ENCODE measurements at regions not wholly inside any gene's neighbourhood (a gene's known extent, or its start where the extent isn't known, plus 50 kb on each side); places are given as distances from the start of the nearest gene placed in this dataset.
"Not testable (repeated sequence)": the region's sequence is repeated elsewhere in the genome, so short reads cannot be mapped to it uniquely, and the experiment has no call there.

DNA sequence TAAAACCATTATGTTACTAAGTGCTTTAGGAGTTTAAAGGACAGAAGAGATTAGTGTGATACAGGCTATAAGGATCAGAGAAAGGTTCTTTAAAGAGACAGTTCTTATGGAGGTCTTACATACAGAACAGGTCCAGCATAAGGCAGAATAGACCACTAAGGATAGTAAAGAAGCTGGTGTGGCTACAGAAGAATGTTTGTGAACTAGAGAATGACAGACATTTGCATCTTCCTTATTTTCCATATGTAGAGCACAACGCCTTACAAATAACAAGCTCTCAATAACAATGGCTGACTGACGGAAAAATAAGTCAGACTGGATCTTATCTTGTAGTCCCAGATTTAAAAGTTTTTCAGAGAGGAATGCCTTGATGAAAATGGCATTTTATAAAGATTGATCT, 95.6 kb upstream of the NOTCH2NLA start:
- not testable (repeated sequence) for TF ChIP-seq YY1 (IDR thresholded peaks at IDR 0.05; ENCODE audit: insufficient read depth, insufficient read length); ZNF274 (IDR thresholded peaks at IDR 0.05; ENCODE audit: low read depth, low read length)
